Peyer's patch (tissue), 4 donors: ENCODE measurements at regions not wholly inside any gene's neighbourhood (a gene's known extent, or its start where the extent isn't known, plus 50 kb on each side); places are given as distances from the start of the nearest gene placed in this dataset.

Experiments
- POLR2A ChIP-seq, 2 donors: fragments of 450-650 bp; IDR thresholded peaks; one replicate each; pipeline ENCODE4 v1.5.1; 2017; ENCODE audit warnings: antibody characterized with exemption in 2 of 2, mild to moderate bottlenecking in 2 of 2, moderate library complexity in 2 of 2
- TF ChIP-seq, protein P1 (sequence below), 6 experiments: fragments of 450-650 bp in 4 of 6; fragments of 200-600 bp in 2 of 6; sonication (generic) in 1 of 6; IDR thresholded peaks; one replicate each; pipeline ENCODE4 v1.5.1; 2017 to 2019; ENCODE audit warnings: antibody characterized with exemption in 6 of 6, mild to moderate bottlenecking in 3 of 6, moderate library complexity in 1 of 6

DNA sequence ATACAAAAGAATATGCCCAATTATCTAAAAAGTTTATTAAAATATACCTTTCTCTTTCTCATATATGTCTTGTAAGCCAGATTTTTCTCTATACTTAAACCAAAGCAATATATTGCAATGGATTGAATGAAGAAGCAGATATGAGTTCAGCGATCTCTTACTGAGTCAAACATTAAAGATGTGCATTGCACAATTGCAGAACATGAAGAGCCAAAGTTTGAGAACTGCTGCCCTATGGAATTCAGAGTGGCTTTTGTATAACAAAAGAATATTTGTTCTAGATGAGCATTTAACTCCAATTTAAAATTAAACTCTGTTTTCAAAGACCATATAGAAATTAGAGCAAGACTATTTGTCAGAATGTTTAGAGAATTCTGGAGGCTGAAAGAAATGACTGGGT is 519.0 kb upstream of the DAB2 start:
- TF ChIP-seq, protein P1, sequence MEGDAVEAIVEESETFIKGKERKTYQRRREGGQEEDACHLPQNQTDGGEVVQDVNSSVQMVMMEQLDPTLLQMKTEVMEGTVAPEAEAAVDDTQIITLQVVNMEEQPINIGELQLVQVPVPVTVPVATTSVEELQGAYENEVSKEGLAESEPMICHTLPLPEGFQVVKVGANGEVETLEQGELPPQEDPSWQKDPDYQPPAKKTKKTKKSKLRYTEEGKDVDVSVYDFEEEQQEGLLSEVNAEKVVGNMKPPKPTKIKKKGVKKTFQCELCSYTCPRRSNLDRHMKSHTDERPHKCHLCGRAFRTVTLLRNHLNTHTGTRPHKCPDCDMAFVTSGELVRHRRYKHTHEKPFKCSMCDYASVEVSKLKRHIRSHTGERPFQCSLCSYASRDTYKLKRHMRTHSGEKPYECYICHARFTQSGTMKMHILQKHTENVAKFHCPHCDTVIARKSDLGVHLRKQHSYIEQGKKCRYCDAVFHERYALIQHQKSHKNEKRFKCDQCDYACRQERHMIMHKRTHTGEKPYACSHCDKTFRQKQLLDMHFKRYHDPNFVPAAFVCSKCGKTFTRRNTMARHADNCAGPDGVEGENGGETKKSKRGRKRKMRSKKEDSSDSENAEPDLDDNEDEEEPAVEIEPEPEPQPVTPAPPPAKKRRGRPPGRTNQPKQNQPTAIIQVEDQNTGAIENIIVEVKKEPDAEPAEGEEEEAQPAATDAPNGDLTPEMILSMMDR (IDR thresholded peaks at IDR 0.05) = no peak
- TF ChIP-seq POLR2A (IDR thresholded peaks at IDR 0.05) = no peak
